Type B pancreatic cell (in vitro differentiated cells): ENCODE measurements at regions not wholly inside any gene's neighbourhood (a gene's known extent, or its start where the extent isn't known, plus 50 kb on each side); places are given as distances from the start of the nearest gene placed in this dataset.
A peak's percentile ranks its signal among the peaks of the same experiment; 100 is the strongest.
"Not testable (repeated sequence)": the region's sequence is repeated elsewhere in the genome, so short reads cannot be mapped to it uniquely, and the experiment has no call there.

Source experiments
- DNase-seq: peaks from one replicate; pipeline ENCODE4 v3.0.0; 2021; ENCODE audit warnings: mixed read lengths; ENCODE audit not compliant: unreplicated experiment; ENCODE audit errors: extremely low spot score
- H3K27ac Mint-ChIP-seq: 2 replicates; pipeline ENCODE4 v1.8.0; 2021; ENCODE audit warnings: mild to moderate bottlenecking, mixed read lengths
- H3K27me3 Mint-ChIP-seq: 2 replicates; pipeline ENCODE4 v1.8.0; 2021; ENCODE audit warnings: mixed read lengths
- H3K36me3 Mint-ChIP-seq: 2 replicates; pipeline ENCODE4 v1.8.0; 2021; ENCODE audit warnings: mixed read lengths
- H3K4me1 Mint-ChIP-seq: one replicate; pipeline ENCODE4 v1.8.0; 2021; ENCODE audit warnings: mixed read lengths; ENCODE audit not compliant: unreplicated experiment
- H3K4me3 Mint-ChIP-seq: 2 replicates; pipeline ENCODE4 v1.8.0; 2021; ENCODE audit warnings: mild to moderate bottlenecking, mixed read lengths
- H3K9me3 Mint-ChIP-seq: 2 replicates; pipeline ENCODE4 v1.8.0; 2021; ENCODE audit warnings: mixed read lengths
- TF ChIP-seq, protein P1 (sequence below): fragments of 200-600 bp; sonication (generic); conservative IDR thresholded peaks from 2 replicates; pipeline ENCODE4 v1.5.0; 2021; ENCODE audit warnings: antibody characterized with exemption, mild to moderate bottlenecking

DNA sequence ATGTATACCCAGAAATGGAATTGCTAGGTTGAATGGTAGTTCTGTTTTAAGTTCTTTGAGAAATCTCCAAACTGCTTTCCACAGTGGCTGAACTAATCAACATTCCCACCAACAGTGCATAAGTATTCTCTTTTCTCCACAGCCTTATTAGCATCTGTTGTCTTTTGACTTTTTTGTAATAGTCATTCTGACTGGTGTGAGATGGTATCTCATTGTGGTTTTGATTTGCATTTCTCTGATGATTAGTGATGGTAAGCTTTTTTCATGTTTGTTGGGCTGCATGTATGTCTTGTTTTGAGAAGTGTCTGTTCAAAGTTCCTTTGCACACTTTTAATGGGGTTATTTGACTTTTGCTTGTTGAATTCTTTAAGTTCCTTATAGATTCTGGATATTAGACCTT is 52.4 kb upstream of the EHHADH start:
- not testable (repeated sequence) for H3K27me3 Mint-ChIP-seq, H3K27ac Mint-ChIP-seq, H3K4me1 Mint-ChIP-seq, H3K4me3 Mint-ChIP-seq, DNase-seq
- Mint-ChIP-seq H3K36me3 (peaks cover 59% of the 10 kb centered on the region), H3K9me3 (peaks cover 11% of the 10 kb centered on the region)

DNA sequence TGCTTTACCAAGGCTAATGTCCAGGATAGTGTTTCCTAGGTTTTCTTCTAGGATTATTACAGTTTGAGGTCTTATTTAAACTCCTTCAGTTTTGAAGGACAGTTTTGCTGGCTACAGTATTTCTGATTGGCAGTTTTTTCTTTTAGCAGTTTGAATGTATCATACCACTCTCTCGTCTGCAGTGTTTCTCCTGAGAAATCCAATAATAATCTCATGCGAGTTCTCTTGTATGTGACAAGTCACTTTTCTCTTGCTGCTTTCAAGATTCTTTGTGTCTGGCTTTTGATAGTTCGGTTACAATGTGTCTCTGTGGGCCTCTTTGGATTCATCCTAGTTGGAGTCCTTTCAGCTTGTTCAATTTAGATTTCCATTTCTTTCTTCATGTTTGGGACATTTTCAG is 53.0 kb upstream of the EHHADH start:
- Mint-ChIP-seq H3K36me3 (peaks cover 56% of the 10 kb centered on the region), H3K27me3 (no peaks in the 10 kb centered on the region), H3K27ac (no peak overlapping the region), H3K9me3 (peaks cover 11% of the 10 kb centered on the region), H3K4me3 (no peak overlapping the region), H3K4me1 (no peaks in the 10 kb centered on the region)
- no peak for DNase-seq
- TF ChIP-seq, protein P1, sequence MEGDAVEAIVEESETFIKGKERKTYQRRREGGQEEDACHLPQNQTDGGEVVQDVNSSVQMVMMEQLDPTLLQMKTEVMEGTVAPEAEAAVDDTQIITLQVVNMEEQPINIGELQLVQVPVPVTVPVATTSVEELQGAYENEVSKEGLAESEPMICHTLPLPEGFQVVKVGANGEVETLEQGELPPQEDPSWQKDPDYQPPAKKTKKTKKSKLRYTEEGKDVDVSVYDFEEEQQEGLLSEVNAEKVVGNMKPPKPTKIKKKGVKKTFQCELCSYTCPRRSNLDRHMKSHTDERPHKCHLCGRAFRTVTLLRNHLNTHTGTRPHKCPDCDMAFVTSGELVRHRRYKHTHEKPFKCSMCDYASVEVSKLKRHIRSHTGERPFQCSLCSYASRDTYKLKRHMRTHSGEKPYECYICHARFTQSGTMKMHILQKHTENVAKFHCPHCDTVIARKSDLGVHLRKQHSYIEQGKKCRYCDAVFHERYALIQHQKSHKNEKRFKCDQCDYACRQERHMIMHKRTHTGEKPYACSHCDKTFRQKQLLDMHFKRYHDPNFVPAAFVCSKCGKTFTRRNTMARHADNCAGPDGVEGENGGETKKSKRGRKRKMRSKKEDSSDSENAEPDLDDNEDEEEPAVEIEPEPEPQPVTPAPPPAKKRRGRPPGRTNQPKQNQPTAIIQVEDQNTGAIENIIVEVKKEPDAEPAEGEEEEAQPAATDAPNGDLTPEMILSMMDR, result no peak

DNA sequence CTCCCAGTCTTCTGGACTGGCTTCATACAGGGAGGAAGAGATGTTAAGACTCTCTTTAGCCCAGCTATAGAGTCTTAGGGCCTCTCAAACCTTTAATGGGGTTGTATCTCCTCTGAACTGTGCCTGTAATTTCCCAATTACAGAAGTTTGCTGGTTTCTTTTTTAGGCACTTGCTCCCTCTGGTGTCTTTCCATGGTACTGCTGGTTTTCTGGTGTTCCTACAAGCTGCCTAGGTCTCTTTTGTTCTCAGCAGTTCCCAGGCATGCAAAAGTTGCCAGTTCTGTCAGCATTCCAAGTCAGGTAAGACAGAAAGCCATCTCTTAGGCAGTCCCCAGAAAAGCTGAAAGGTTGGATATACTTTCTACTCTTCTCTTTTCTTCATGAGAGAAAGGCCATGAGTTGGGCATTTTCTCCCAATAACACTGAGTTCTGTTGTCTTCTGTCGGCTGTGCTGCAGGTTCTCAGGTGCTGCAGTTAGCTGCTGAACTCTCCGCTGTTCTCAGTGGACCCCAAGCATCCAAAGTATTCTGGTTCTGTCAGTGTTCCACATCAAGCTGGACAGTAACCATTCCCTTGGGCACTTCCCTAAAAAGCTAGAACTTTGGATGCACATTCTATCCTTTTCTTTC is 54.4 kb upstream of the EHHADH start:
- Mint-ChIP-seq H3K36me3 (peaks cover 52% of the 10 kb centered on the region), H3K27ac (no peak overlapping the region), H3K4me3 (no peak overlapping the region), H3K27me3 (no peaks in the 10 kb centered on the region), H3K4me1 (no peaks in the 10 kb centered on the region), H3K9me3 (peaks cover 11% of the 10 kb centered on the region)
- TF ChIP-seq, protein P1, result peak; percentile 79
- DNase-seq, result no peak

DNA sequence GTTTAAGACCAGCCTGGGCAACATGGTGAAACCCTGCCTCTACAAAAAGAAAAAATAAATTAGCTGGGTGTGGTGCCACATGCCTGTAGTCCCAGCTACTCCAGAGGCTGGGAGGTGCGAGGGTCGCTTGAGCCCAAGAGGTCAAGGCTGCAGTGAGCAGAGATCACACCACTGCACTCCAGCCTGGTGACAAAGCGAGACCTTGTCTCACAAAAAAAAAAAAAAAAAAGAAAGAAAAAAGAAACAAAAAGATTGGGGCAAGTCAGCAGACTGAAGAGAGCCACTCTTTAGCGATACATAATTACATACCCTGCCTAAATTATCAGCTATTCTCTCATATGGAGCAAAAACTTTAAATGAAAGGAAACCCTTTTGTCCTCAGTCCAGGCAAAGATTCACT is 53.6 kb upstream of the MAP3K13 start:
- peaks cover 11% of the 10 kb centered on the region for H3K9me3 Mint-ChIP-seq
- H3K27ac Mint-ChIP-seq, result no peak overlapping the region
- H3K27me3 Mint-ChIP-seq, result no peaks in the 10 kb centered on the region
- DNase-seq, result no peak
- no peaks in the 10 kb centered on the region for H3K4me1 Mint-ChIP-seq
- TF ChIP-seq, protein P1, result no peak
- peaks cover 46% of the 10 kb centered on the region for H3K36me3 Mint-ChIP-seq
- H3K4me3 Mint-ChIP-seq, result no peak overlapping the region

DNA sequence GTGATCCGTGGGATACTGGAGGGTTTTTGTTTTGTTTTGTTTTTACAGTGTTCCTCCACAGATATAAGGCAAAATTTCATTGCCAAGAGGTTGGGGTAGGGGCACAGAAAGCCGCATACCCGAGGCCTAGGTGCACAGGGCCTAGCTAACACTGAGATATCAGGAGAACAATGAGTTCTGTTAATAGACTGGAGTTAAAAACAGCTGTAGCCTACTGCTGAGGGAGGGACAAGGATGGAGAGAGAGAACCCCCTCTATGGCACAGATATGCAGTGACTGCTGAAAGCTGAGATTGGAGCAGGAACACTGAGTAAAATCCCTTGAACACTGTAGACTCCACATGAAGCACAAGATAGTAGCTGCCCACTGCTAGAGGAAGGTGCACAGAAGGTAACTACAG is 53.1 kb upstream of the MAP3K13 start:
- Mint-ChIP-seq H3K27ac (peak overlapping the region; percentile 10), H3K4me1 (no peaks in the 10 kb centered on the region), H3K36me3 (peaks cover 44% of the 10 kb centered on the region), H3K4me3 (no peak overlapping the region), H3K9me3 (peaks cover 11% of the 10 kb centered on the region), H3K27me3 (no peaks in the 10 kb centered on the region)
- DNase-seq, result no peak
- TF ChIP-seq, protein P1, result no peak

DNA sequence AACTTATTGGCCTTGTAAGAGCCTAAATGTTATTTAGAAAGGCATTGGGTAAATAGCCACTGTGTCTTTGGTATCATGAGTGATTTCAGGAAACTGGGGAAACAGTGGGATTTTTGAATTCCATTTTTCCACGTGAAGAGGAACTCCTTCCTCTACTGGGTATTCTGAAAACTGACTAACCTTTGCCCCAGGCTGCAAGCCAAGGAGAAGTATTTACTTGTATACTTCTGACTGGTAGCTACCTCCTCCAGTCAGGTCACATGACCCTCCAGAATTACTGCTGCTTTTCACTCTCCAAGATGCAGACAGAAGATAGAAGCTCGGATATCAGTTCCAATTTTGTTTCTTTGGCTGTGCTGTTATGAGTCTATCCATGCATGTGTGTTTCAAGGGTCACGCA is 50.9 kb upstream of the MAP3K13 start:
- peaks cover 26% of the 10 kb centered on the region for H3K36me3 Mint-ChIP-seq
- no peak overlapping the region for H3K4me3 Mint-ChIP-seq
- H3K4me1 Mint-ChIP-seq, result no peaks in the 10 kb centered on the region
- no peaks in the 10 kb centered on the region for H3K27me3 Mint-ChIP-seq
- TF ChIP-seq, protein P1, result no peak
- DNase-seq, result no peak
- peaks cover 11% of the 10 kb centered on the region for H3K9me3 Mint-ChIP-seq
- peak overlapping the region; percentile 18 for H3K27ac Mint-ChIP-seq
